Naive thymus-derived CD8-positive, alpha-beta T cell (primary cell): ENCODE measurements at regions not wholly inside any gene's neighbourhood (a gene's known extent, or its start where the extent isn't known, plus 50 kb on each side); places are given as distances from the start of the nearest gene placed in this dataset.

Source experiments
- ATAC-seq, 2 donors: fragments of 150-1000 bp; cut with Tn5 transposase in 1 of 2; sonication (Bioruptor Pico), chemical (Tn5 transposase) in 1 of 2; 1 replicate in 1 of 2; 2 replicates in 1 of 2; pipeline ENCODE4 v1.10.0; 2021; ENCODE audit warnings: mild to moderate bottlenecking in 2 of 2, moderate library complexity in 2 of 2
- POLR2A ChIA-PET: fragments of 350-600 bp; sonication (Branson Sonifier 250); formaldehyde crosslinking; loops from one replicate; lab custom pipeline; 2021; ENCODE audit warnings: antibody characterized with exemption; lab: Charles Lee
- DNase-seq, 10 donors: peaks; one replicate each; pipeline versions ENCODE4 v3.0.0 to v3.0.0-alpha.2; 2020 to 2022
- H3K27ac Mint-ChIP-seq, 10 donors: one replicate each; pipeline ENCODE4 v1.8.0; 2020 to 2022; ENCODE audit warnings: mild to moderate bottlenecking in 10 of 10, mixed read lengths in 10 of 10, moderate library complexity in 4 of 10, inconsistent platforms in 1 of 10
- H3K27me3 Mint-ChIP-seq, 5 donors: one replicate each; pipeline ENCODE4 v1.8.0; 2021 to 2022; ENCODE audit warnings: mixed read lengths in 5 of 5
- H3K36me3 Mint-ChIP-seq, 3 donors: one replicate each; pipeline ENCODE4 v1.8.0; 2020 to 2022; ENCODE audit warnings: mixed read lengths in 3 of 3, mild to moderate bottlenecking in 2 of 3, inconsistent platforms in 1 of 3
- H3K4me1 Mint-ChIP-seq, 4 donors: one replicate each; pipeline ENCODE4 v1.8.0; 2021 to 2022; ENCODE audit warnings: mixed read lengths in 4 of 4
- H3K4me3 Mint-ChIP-seq, 10 donors: one replicate each; pipeline ENCODE4 v1.8.0; 2020 to 2022; ENCODE audit warnings: mild to moderate bottlenecking in 10 of 10, mixed read lengths in 10 of 10, moderate library complexity in 6 of 10, inconsistent platforms in 1 of 10
- H3K9me3 Mint-ChIP-seq, 9 donors: one replicate each; pipeline ENCODE4 v1.8.0; 2020 to 2022; ENCODE audit warnings: mixed read lengths in 9 of 9, mild to moderate bottlenecking in 3 of 9, inconsistent platforms in 1 of 9, moderate library complexity in 1 of 9

DNA sequence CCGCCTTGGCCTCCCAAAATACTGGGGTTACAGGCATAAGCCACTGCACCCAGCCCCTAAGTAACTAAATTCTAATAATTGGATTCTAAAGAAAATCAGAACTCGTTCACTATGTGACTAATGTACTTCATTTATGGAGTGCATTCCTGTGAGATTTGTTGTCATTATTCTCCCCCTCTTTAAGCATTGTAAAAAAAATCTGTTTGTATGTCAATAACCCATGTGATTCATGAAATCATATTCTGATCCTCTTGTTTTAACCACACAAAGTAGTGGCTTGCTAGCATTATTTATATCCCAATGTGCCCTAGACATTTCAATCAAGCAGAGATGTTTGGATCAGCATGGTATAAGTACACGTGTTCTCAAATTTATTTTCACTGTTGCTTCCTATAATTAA lies 78.2 kb upstream of the OSBPL8 start:
- no peaks in the 10 kb centered on the region for H3K36me3 Mint-ChIP-seq
- POLR2A ChIA-PET = no interaction called here
- no peaks in the 10 kb centered on the region for H3K27me3 Mint-ChIP-seq
- no peak for ATAC-seq
- no peak overlapping the region for H3K27ac Mint-ChIP-seq
- H3K4me3 Mint-ChIP-seq = no peak overlapping the region
- DNase-seq = no peak
- H3K4me1 Mint-ChIP-seq = peaks cover 0 to 2% (median 0%) of the 10 kb centered on the region in 4 donors
- no peaks in the 10 kb centered on the region for H3K9me3 Mint-ChIP-seq

DNA sequence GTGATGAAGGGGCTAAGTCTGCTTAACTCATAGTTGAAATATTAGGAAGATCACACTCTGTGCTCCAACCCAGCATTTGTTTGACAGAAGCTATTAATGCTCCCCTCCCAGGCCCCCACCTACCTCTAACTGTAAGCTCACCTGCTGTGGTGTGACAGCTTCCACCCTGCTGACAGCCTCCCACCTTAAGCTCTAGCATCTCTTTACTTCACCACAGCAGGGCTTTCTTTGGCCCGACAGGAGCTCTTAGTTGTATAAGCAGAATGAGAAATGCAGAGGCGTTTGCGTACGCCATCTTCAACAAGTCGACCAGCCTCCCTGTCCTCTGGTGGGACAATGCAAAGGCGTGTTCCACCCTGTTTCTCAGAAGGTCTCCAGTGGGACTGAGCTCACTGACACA lies 80.1 kb upstream of the OSBPL8 start:
- no peaks in the 10 kb centered on the region for H3K27me3 Mint-ChIP-seq
- no peaks in the 10 kb centered on the region for H3K9me3 Mint-ChIP-seq
- H3K36me3 Mint-ChIP-seq = no peaks in the 10 kb centered on the region
- H3K27ac Mint-ChIP-seq = no peak overlapping the region
- no peak for DNase-seq
- ATAC-seq = no peak
- peaks cover 0 to 2% (median 0%) of the 10 kb centered on the region in 4 donors for H3K4me1 Mint-ChIP-seq
- H3K4me3 Mint-ChIP-seq = no peak overlapping the region
- POLR2A ChIA-PET = no interaction called here

DNA sequence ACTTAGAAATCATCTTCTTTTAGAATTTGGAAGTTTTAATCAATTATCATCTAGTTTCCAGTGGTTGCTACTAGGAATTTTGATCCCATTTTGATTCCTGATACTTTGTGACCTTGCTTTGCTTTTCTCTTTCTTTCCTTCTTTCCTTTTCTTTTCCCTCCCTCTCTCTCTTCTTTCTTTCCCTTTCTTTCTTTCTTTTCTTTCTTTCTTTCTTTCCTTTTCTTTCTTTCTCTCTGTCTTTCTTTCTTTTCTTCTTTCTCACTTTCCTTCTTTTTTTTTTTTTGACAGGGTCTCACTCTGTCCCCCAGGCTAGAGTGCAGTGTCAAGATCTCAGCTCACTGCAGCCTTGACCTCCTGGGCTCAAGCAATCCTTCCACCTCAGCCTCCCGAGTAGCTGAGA lies 81.5 kb upstream of the OSBPL8 start:
- POLR2A ChIA-PET = no interaction called here
- no peak for ATAC-seq
- H3K27ac Mint-ChIP-seq = peak overlapping the region in 1 of 10 donors; percentile 35
- DNase-seq = no peak
- H3K4me3 Mint-ChIP-seq = no peak overlapping the region
- peaks cover 0 to 2% (median 0%) of the 10 kb centered on the region in 4 donors for H3K4me1 Mint-ChIP-seq
- no peaks in the 10 kb centered on the region for H3K36me3 Mint-ChIP-seq
- no peaks in the 10 kb centered on the region for H3K27me3 Mint-ChIP-seq
- H3K9me3 Mint-ChIP-seq = no peaks in the 10 kb centered on the region

DNA sequence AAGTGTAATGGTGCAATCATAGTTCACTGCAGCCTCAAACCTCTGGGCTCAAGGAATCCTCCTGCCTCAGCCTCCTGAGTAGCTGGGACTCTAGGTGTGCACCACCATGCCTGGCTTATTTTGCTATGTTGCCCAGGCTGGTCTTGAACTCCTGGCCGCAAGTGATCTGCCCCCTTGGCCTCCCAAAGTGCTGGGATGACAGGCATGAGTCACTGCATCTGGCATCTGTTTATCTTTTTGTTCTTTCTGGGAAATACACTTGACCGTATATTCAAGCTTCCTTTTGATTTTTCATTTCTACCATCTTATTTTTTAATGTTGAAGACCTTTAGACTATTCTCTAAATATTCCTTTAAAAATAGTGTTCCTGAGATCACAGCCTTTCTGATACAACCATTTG lies 82.4 kb upstream of the OSBPL8 start:
- no peaks in the 10 kb centered on the region for H3K9me3 Mint-ChIP-seq
- POLR2A ChIA-PET = no interaction called here
- peaks cover 0 to 2% (median 0%) of the 10 kb centered on the region in 4 donors for H3K4me1 Mint-ChIP-seq
- ATAC-seq (no peak), DNase-seq (no peak)
- no peak overlapping the region for H3K4me3 Mint-ChIP-seq
- no peak overlapping the region for H3K27ac Mint-ChIP-seq
- no peaks in the 10 kb centered on the region for H3K36me3 Mint-ChIP-seq
- no peaks in the 10 kb centered on the region for H3K27me3 Mint-ChIP-seq

DNA sequence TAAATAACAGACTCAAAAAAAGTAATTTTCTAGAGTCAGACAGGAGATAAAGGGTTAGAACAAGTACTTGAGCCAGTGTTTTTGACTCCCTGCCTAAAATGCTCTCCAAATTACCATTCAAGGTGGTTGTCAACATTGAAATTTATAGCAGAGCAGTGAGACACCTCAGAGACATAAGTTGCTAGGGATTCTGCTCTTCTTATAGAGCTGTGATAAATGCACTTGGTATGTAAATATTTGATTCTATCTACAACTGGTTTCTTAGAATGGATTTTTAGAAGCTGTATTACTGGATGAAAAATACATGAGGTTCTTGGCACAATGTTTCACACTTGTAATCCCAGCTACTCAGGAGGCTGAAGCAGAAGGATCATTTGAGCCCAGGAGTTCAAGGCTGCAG lies 83.9 kb upstream of the OSBPL8 start:
- H3K36me3 Mint-ChIP-seq = no peaks in the 10 kb centered on the region
- ATAC-seq (no peak), DNase-seq (no peak)
- no peak overlapping the region for H3K27ac Mint-ChIP-seq
- peaks cover 0 to 2% (median 0%) of the 10 kb centered on the region in 4 donors for H3K4me1 Mint-ChIP-seq
- H3K9me3 Mint-ChIP-seq = no peaks in the 10 kb centered on the region
- H3K27me3 Mint-ChIP-seq = no peaks in the 10 kb centered on the region
- POLR2A ChIA-PET = no interaction called here
- H3K4me3 Mint-ChIP-seq = no peak overlapping the region

DNA sequence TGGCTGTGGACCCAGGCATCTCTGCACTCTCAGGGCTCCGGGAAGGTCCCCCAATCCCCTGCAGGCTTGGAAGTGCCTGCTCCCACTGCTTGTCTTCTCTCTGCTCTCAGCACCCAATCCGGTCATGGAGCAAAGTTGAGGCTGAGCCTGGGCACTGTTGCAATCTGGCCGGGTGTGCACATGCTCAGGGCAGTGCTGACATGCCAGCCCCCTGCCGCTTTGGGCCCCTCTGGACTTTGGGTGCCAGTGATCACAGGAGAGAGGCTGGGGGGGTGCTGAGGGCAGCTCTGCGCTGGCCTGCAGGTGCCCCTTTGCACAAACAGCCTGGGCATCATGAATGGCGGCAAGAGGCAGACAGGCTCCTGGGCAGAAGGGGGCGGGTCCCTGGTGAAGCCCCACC lies 85.4 kb upstream of the OSBPL8 start:
- no peak overlapping the region for H3K4me3 Mint-ChIP-seq
- DNase-seq = no peak
- POLR2A ChIA-PET = no interaction called here

DNA sequence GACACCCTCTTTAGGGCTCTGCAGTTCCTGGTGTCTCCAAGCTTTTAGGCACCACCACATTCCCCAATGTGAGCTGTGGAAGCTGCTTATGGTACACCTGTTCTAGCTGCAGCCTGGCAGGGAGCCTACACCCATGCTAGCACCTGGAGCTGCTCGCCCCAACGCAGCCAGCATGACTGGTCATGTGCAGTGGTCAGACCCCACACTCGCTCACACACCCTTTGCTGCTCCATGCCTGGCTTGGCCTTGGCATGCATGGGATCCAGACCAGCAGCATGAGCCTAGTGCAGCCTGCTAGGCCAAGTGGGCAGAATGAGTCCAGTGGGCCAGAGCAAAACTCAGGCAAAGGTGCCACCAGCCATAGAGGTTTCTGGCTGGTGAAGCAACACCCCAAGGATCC lies 86.4 kb upstream of the OSBPL8 start:
- Mint-ChIP-seq H3K4me1 (peaks cover 0 to 2% (median 0%) of the 10 kb centered on the region in 4 donors), H3K9me3 (no peaks in the 10 kb centered on the region), H3K36me3 (no peaks in the 10 kb centered on the region), H3K27ac (no peak overlapping the region), H3K4me3 (no peak overlapping the region), H3K27me3 (no peaks in the 10 kb centered on the region)
- POLR2A ChIA-PET = no interaction called here
- DNase-seq (no peak), ATAC-seq (no peak)

More for the DNA sequence above, 85.4 kb upstream of the OSBPL8 start:
- no peak for ATAC-seq
- H3K9me3 Mint-ChIP-seq = no peaks in the 10 kb centered on the region
- H3K27ac Mint-ChIP-seq = no peak overlapping the region
- no peaks in the 10 kb centered on the region for H3K36me3 Mint-ChIP-seq
- H3K27me3 Mint-ChIP-seq = no peaks in the 10 kb centered on the region
- peaks cover 0 to 2% (median 0%) of the 10 kb centered on the region in 4 donors for H3K4me1 Mint-ChIP-seq

DNA sequence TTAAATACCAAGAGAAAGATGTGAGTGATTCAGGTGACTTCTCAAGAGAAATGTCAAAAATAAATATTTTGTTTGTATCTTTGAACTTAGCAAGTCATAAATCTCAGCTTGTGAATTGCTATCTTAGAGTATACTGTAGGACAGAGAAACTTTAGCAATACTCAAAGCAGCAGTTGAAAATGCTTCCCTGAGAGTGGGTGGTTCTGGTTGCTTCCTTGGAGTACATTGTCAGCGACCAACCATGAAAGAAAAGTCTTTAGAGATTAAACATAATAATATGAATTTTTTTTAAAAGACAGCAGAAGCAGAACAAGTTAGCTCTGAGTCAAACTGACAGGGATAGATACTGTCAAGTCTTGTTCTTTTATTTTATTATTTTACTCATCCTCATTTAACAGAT lies 86.8 kb upstream of the OSBPL8 start:
- no peaks in the 10 kb centered on the region for H3K36me3 Mint-ChIP-seq
- ATAC-seq = no peak
- POLR2A ChIA-PET = no interaction called here
- H3K27me3 Mint-ChIP-seq = no peaks in the 10 kb centered on the region
- H3K9me3 Mint-ChIP-seq = no peaks in the 10 kb centered on the region
- H3K4me1 Mint-ChIP-seq = no peaks in the 10 kb centered on the region
- DNase-seq = no peak
- H3K4me3 Mint-ChIP-seq = no peak overlapping the region
- H3K27ac Mint-ChIP-seq = no peak overlapping the region

DNA sequence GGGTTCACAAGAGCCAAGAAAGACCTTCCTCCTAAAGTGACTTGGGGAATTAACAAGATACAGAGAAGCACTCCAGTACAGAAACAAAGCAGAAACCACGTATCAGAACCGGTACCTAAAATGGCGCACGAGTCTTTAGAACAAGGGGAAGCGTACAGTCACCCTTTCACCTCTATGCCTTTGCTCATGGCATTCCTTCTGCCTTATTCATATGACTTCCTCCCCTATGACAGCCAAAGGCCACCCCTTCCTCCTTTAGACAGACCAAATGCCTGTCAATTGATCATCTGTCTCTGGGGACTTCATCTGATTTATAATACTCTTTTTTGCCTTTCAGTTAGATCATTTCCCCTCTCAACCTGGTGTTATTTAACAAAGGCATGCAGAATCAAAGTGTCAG lies 89.5 kb upstream of the OSBPL8 start:
- no peak overlapping the region for H3K27ac Mint-ChIP-seq
- POLR2A ChIA-PET = no interaction called here
- H3K4me1 Mint-ChIP-seq = no peaks in the 10 kb centered on the region
- H3K36me3 Mint-ChIP-seq = no peaks in the 10 kb centered on the region
- H3K27me3 Mint-ChIP-seq = no peaks in the 10 kb centered on the region
- H3K4me3 Mint-ChIP-seq = no peak overlapping the region
- no peaks in the 10 kb centered on the region for H3K9me3 Mint-ChIP-seq
- ATAC-seq (no peak), DNase-seq (no peak)

DNA sequence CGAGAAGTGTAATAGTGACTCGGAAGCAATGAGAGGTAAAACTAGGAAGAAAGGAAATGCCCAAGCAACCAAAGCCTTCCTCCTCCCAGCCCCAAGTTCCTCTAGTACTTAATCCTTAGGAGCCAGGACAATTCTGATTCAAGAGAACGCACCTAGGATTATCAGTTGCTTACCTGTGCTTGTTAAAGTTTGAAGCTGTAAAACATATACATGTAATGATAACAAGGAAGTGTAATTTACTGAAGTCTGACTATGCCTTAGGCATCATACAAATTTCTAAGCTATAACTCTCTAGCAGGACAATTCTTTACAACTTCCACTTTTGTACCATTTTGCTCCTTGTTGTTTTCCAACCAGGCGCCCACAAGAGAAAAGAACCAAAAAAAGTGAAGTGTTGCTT lies 92.8 kb upstream of the OSBPL8 start:
- DNase-seq = no peak
- no peaks in the 10 kb centered on the region for H3K27me3 Mint-ChIP-seq

DNA sequence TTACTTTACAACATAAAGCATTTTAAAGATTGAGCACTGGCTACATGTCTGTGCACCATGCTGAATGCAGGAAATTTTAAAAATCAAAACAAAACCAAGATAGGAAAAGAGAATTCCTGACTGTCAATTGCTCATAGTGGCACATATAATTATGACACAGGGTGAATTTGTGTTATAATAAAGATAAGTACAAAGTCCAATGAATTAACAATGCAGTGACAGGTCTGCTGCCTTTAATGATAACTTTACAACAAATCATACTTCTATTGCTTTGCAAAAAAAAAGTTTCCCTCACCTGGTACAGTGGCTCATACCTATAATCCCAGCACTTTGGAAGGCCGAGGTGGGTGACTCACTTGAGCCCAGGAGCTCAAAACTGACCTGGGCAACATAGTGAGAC lies 93.8 kb upstream of the OSBPL8 start:
- no peak for ATAC-seq
- no peak overlapping the region for H3K27ac Mint-ChIP-seq

More for the DNA sequence above, 92.8 kb upstream of the OSBPL8 start:
- Mint-ChIP-seq H3K4me3 (no peak overlapping the region), H3K9me3 (no peaks in the 10 kb centered on the region), H3K27ac (no peak overlapping the region), H3K4me1 (no peaks in the 10 kb centered on the region), H3K36me3 (no peaks in the 10 kb centered on the region)
- ATAC-seq = no peak
- POLR2A ChIA-PET = no interaction called here

DNA sequence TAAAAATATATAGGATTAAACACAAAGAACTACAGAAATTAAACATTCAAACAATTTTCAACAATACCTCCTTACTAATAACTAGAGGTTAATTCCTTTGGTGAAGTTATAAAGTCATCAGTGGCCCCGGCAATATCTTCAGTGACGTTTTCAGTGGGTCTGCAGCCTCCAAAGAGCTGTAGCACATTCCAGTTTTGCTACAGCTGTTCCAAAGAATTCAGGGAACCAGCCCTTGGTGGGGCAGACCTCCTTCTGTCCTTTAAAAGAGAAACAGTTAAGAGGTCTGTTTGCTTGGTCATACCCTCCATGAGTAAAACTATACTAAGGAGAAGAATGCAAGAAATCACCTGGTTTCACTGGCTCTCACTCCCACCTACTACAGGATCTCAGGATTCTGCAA lies 99.2 kb upstream of the ZDHHC17 start:
- ATAC-seq = no peak
- DNase-seq = no peak
- Mint-ChIP-seq H3K4me1 (peaks cover 6 to 14% (median 11%) of the 10 kb centered on the region in 4 donors), H3K27ac (no peak overlapping the region), H3K36me3 (no peaks in the 10 kb centered on the region), H3K4me3 (no peak overlapping the region), H3K27me3 (peaks cover 0 to 9% (median 2%) of the 10 kb centered on the region in 5 donors), H3K9me3 (peaks cover 0 to 2% (median 0%) of the 10 kb centered on the region in 9 donors)
- POLR2A ChIA-PET = no interaction called here

More for the DNA sequence above, 93.8 kb upstream of the OSBPL8 start:
- Mint-ChIP-seq H3K4me3 (no peak overlapping the region), H3K4me1 (no peaks in the 10 kb centered on the region), H3K27me3 (no peaks in the 10 kb centered on the region), H3K36me3 (no peaks in the 10 kb centered on the region), H3K9me3 (peaks cover 0 to 5% (median 0%) of the 10 kb centered on the region in 9 donors)
- POLR2A ChIA-PET = no interaction called here
- DNase-seq = no peak

DNA sequence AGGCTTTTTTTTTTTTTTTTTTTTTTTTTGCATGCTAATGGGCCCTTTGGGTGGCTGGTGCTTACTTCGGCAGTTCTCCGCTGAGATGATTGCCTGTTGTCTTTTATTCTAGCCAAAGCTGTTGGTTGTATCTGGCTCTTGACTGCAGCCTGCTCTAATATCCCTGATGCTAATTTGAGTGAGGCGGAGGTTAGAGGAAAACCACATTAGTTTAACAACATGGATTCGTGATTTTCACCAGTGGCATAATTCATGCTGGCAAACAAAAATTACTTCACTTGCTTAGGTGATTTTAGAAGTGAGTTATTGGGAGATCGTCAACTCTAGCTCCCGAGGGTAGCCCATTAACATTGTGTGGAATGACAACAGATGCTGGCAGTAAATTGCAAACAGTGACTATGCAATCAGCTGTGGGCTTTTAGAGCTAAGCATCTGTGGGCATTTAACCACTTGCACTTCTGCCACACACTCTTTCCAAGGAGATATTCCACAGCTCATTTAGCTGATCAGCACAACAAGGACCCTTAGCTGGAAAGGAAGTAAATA lies 97.6 kb upstream of the ZDHHC17 start:
- no peaks in the 10 kb centered on the region for H3K36me3 Mint-ChIP-seq
- H3K27ac Mint-ChIP-seq = peak overlapping the region in 2 of 10 donors; percentile 11 to 27
- no peak for DNase-seq
- no peak for ATAC-seq
- peaks cover 0 to 8% (median 2%) of the 10 kb centered on the region in 5 donors for H3K27me3 Mint-ChIP-seq
- H3K9me3 Mint-ChIP-seq = peaks cover 0 to 2% (median 0%) of the 10 kb centered on the region in 9 donors
- peak overlapping the region in 1 of 10 donors; percentile 42 for H3K4me3 Mint-ChIP-seq
- peaks cover 6 to 14% (median 11%) of the 10 kb centered on the region in 4 donors for H3K4me1 Mint-ChIP-seq
- POLR2A ChIA-PET = no interaction called here

DNA sequence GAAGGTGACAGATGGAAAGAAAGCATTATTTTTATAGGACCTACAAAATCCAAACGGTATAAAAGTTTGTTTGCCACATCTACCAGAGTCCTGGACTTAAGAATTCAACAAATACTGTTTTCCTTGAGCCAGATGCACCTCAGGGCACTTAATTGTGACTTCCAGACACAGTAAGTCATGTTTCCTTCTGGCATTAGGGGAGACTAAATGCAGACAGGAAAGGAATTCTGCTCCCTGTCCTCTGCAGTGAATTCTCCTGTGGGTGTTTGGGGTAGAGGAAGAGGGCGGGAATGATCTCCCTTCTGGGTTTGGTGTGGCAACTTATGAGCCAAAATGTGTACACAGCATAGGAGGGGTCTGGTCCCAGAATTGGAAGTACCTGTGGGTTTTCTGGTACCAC lies 93.9 kb upstream of the ZDHHC17 start:
- H3K9me3 Mint-ChIP-seq = peaks cover 0 to 5% (median 0%) of the 10 kb centered on the region in 9 donors
- H3K36me3 Mint-ChIP-seq = no peaks in the 10 kb centered on the region
- peaks cover 0 to 7% (median 2%) of the 10 kb centered on the region in 5 donors for H3K27me3 Mint-ChIP-seq
- POLR2A ChIA-PET = no interaction called here
- peaks cover 6 to 14% (median 11%) of the 10 kb centered on the region in 4 donors for H3K4me1 Mint-ChIP-seq
- ATAC-seq (no peak), DNase-seq (no peak)
- H3K4me3 Mint-ChIP-seq = no peak overlapping the region
- no peak overlapping the region for H3K27ac Mint-ChIP-seq
